SKM-1 treated with dmso at 0.1 percent for 144 hours (cell line): ENCODE measurements at regions not wholly inside any gene's neighbourhood (a gene's known extent, or its start where the extent isn't known, plus 50 kb on each side); places are given as distances from the start of the nearest gene placed in this dataset.
A peak's percentile ranks its signal among the peaks of the same experiment; 100 is the strongest.

Source experiments
- DNase-seq: peaks from one replicate; lab custom pipeline; 2025; ENCODE audit not compliant: unreplicated experiment; lab: John Stamatoyannopoulos, UW

DNA sequence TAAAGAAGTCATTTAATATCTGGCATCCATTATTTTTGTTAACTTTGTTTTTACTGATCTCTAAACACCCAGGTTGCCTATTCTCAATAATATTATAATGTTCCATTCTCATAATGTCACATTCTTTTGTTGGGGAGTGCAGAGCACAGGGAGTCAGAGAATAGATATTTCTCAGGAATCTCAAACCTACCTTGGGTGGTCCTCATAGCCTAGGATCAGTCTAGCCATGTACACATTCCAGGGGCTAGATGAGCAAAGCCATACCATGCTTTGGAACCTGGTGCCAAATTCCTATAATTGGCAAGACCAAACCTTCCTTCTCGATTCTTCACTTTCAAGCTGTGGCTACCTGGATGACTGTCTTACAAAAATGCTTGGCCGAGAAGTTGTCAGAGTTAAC lies 1124.7 kb upstream of the WWC1 start:
- DNase-seq: no peak

GRCh38 chr5:167167191-167167795 lies 1124.2 kb upstream of the WWC1 start:
- DNase-seq: no peak

DNA sequence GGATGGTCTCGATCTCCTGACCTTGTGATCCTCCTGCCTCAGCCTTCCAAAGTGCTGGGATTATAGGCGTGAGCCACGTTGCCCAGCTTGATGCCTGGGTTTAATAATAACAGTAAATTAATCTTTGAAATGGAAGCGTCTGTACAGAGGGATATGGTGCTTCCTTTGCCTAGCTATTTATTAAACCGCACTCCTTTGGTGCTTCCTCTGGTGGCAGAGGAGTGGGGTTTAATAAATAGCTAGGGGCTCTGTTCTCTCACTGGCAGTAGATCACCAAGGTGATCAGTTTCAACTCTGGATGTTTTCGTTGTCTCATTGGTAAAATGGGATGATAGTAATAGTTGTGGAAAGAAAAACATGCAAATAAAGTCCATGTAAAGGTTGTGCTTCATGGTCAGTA lies 1122.5 kb upstream of the WWC1 start:
- DNase-seq: no peak

DNA sequence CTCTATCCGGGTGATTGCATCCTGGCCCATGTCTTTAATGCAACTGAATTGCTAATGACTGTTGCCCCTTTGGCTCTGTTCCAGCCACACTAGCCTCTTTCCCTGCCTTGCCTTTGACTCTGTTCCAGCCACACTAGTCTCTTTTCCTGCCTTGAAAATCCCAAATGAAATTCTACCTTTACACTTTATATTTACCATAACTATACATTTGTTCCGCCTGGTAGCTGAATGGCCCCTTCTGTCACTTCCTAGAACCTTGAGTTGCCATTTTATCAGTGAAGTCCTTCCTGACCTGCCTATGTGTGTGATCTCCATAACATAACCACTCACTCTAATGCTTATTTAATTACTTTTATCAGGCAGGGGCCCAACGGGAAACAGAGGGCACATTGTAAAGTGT lies 1120.4 kb upstream of the WWC1 start:
- DNase-seq: no peak

DNA sequence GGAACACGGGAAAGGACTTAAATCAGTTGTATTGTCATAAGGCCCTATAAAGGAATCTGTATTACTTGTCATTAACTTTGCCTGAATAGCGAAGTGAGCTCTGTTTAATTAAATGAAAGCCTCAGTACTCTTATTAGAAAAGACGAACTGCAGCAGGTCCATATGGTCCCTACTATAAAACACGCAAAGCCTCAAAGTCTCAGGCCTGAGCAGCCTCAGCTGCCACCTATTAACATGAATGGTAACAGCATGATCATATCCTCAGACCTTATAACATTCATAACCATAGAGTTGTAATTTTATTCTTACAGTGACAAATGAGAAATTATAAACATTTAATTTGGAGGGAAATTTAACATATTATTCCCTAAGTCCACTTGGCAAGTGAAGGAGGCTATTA lies 1113.7 kb upstream of the WWC1 start:
- no peak for DNase-seq

GRCh38 chr5:167180906-167181305 lies 1110.5 kb upstream of the WWC1 start:
- no peak for DNase-seq

GRCh38 chr5:167205881-167206280 lies 1085.6 kb upstream of the WWC1 start:
- no peak for DNase-seq

DNA sequence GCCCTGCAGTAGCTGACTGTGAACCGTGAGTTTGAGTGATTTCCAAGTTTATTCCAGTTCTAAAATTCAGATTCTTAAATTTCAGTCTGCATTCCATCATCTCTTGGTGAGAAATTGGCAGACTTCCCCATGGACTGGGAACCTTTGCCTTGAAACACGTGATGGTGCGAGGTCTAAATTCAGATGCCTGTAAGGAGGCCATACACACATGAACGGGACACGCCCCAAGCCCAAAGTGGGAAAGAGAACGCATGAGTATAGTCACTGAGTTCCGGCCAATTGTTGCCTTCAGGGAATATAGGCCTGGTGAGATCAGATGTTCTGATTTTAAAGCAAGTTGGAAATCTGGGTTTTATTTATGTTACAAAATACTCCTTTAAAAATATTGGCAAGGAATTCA lies 1084.4 kb upstream of the WWC1 start:
- DNase-seq: no peak

- no peak for DNase-seq
Measured at GRCh38 chr5:167208911-167209310, 1082.5 kb upstream of the WWC1 start.

- no peak for DNase-seq
Measured at GRCh38 chr5:167217097-167217743, 1074.2 kb upstream of the WWC1 start.

GRCh38 chr5:167219298-167219697 lies 1072.1 kb upstream of the WWC1 start:
- DNase-seq: no peak

DNA sequence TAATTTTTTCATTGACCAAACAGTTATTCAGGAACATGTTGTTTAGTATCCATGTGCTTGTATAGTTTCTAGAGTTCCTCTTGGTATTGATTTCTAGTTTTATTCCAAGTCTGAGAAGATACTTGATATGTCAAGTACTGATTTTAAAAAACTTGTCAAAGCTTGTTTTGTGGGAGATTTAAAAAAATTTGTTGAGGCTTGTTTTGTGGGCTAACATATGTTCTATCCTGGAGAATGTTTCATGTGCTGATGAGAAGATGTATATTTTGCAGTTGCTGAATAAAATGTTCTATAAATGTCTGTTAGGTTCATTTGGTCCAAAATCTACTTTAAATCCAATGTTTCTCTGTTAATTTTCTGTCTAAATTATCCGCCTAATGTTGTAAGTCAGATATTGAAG lies 1065.1 kb upstream of the WWC1 start:
- no peak for DNase-seq

DNA sequence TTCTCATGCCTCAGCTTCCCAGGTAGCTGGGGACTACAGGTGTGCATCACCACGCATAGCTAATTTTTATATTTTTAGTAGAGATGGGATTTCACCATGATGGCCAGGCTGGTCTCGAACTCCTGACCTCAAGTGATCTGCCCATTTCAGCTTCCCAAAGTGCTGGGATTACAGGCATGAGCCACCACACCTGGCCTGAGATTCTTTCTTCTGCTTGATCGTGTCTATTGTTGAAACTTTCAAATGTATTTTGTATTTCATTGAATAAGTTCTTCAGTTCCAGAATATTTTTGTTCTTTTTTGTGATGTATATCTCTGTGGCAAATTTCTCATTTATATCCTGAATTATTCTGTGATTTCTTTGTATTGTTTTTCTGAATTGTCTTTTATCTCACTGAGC lies 1063.3 kb upstream of the WWC1 start:
- no peak for DNase-seq

DNA sequence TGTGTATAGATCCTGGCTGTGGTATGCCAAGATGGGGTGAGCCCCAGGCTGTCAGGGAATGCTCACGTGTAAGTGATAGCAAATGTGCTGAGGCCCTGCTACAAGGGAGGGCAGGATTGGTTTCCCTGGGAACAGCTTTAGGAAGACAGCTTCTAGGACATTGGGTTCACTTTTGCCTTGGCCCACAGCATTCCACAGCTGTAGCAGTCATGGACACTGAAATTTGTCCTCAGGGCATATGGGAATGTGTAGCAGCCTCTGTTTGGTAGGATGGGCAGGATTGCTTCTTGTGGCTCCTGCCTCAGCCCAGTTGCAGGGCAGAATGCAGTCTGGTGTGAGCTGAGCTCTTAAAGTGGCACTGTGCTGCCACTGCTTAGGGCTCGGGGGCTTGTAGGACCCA lies 1061.7 kb upstream of the WWC1 start:
- DNase-seq: no peak

DNA sequence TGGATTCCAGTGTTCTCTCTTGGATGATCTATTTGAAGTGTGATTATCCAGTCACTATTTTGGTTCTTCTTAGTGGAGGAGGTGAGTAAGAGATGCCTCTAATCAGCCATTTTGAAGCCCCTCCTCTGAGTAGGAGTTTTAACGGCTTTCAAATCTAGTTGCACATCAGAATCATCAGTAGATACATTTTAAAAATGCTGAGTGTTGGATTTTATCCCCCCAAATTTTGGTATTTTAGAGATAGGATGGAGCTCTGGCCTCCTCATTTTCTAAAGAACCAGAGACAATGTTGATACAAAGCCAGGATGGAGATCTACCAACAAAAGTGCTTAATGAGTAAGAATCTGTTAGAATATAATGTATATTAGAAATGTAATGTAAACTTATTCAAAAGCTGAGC lies 1061.0 kb upstream of the WWC1 start:
- DNase-seq: no peak

DNA sequence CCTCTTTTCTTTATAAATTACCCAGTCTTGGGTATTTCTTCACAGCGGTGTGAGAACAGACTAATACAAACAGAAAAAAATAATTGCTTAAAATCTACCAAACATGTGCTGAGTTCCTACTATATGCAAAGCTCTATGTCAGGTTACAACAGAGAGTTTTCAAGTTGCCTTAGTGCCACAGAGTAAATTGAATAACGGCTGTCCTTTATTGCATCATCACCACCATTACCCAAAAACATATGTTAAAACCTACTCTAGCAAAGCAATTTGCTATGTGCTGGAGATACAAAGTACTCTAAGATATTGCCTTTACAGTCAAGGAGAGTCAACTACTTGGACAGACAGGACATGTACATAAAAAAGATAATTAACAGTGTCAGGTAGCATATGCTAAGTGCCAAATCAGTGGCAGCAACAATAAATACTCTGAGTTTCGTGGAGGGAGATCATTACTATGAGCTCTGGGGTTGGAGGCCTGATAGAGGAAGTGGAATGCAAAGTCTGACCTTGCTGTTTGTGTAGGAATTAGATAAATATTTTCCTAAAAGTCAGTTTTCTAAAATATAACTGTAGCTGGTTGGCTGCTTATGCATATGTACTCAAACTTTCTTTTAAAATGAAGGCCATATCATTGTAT lies 1058.7 kb upstream of the WWC1 start:
- peak; percentile 42 for DNase-seq

- DNase-seq: no peak
Measured at GRCh38 chr5:167233507-167234220, 1057.8 kb upstream of the WWC1 start.

DNA sequence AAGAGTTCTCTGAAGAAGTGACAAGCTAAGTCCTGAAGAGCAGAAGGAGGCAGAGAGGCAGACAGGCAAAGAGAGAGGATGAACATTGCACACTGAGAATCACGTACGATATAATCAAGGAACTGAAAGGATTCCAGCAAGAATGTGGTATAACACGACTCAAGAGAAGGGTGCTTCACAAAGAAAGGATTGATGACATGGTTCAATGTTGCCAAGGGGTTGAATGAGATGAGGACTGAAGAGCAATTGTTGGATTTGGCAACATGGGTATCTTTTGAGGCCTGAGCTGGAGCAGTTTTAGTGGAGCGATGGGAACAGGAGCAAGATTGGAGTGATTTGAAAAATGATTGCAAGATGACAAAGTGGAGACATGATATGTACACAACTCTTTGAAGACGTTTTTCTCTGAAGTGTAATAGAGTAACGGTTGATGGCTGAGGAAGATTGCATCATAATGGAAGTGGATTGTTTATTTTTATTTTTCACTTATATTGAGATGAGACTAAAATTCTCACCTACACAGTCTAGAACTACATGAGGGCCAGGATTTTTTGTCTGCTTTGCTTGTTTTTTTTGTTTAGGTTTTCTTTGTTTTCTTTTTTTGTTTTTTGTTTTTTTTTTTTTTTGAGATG lies 1049.9 kb upstream of the WWC1 start:
- no peak for DNase-seq

DNA sequence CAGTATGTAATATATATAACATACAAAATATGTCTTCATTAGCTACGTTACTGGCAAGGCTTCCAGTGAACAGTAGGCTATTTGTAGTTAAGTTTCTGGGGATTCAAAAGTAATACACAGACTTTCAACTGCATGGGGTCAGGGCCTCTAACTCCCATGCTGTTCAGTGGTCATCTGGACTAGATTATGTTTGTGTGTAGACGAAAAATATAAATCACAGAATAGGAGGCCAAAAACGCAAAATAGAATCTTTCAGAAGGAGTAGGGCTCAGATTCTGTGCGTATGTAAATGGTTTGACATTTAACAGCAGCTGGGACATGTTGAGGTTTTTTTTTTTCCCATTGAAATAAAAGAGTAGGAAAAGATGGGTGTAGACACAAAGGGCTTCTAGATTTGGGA lies 1048.7 kb upstream of the WWC1 start:
- DNase-seq: no peak

GRCh38 chr5:167243463-167243862 lies 1048.0 kb upstream of the WWC1 start:
- no peak for DNase-seq

DNA sequence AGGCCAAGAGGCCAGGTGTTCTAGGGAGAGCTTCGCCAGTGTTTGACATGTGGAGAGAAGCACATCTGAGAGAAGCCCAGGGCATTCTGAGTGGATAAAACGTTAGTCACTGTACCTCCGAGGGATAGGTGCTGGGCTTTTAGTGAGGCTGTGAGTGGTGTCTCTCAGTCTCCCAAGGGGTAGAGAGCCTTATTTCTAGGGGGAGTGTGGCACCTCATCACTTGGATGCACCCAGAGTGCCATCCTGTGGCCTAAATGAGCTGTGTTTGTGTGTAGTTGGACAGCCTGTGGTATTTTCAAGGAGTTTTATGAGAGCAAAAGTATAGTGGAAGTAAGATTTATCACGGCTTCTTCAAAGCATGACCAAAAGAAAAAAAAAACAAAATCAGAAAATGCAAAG lies 1046.9 kb upstream of the WWC1 start:
- DNase-seq: no peak

- no peak for DNase-seq
Measured at GRCh38 chr5:167245868-167246267, 1045.6 kb upstream of the WWC1 start.
